ENCODE measurements at regions not wholly inside any gene's neighbourhood (a gene's known extent, or its start where the extent isn't known, plus 50 kb on each side); places are given as distances from the start of the nearest gene placed in this dataset.

GRCh38 chr3:94416768-94417167, 353.9 kb downstream of the NSUN3 start:
- no peak for ATAC-seq
- peaks cover 23% of the 10 kb centered on the region for H3K4me1 Mint-ChIP-seq

GRCh38 chr3:94417963-94418455, 355.1 kb downstream of the NSUN3 start:
- Histone ChIP-seq H3K4me1 (ENCODE audit: insufficient read depth) (peaks cover 10% of the 10 kb centered on the region; the same call in 1 of the 2 replicates), H4K20me1 (replicated peaks; ENCODE audit: insufficient read depth) (no peaks in the 10 kb centered on the region), H3F3A (replicated peaks; ENCODE audit: low read depth) (no peaks in the 10 kb centered on the region), H2AFZ (no peak overlapping the region), H3K79me2 (replicated peaks; ENCODE audit: insufficient read depth) (no peaks in the 10 kb centered on the region), H3K4me3 (no peak overlapping the region), H3K27ac (ENCODE audit: low read depth) (no peak overlapping the region), H3K9me2 (ENCODE audit: insufficient read depth) (no peaks in the 10 kb centered on the region), H3K27me3 (ENCODE audit: insufficient read depth) (no peaks in the 10 kb centered on the region), H3K36me3 (ENCODE audit: insufficient read depth) (no peaks in the 10 kb centered on the region), H3K4me2 (no peak overlapping the region)
- Mint-ChIP-seq H3K36me3 (ENCODE audit: low read depth) (no peaks in the 10 kb centered on the region), H3K27me3 (ENCODE audit: insufficient read depth, low read depth, poor library complexity) (no peaks in the 10 kb centered on the region), H3K4me3 (no peak overlapping the region), H3K27ac (no peak overlapping the region), H3K9me3 (0 out of 3 replicates have a peak, but pooled peaks cover 3% of the 10 kb centered on the region), H3K4me1 (peaks cover 13% of the 10 kb centered on the region)
- DNase-seq (ENCODE audit: low spot score): no peak
- no peak for ATAC-seq
- no peak for TF ChIP-seq ETS1 (IDR thresholded peaks at IDR 0.05)
- TF ChIP-seq CREB1 (CRISPR knock-in tag; IDR thresholded peaks at IDR 0.05; ENCODE audit: low read depth): no peak
- no peak for TF ChIP-seq CTCF (conservative IDR thresholded peaks at IDR 0.05; ENCODE audit: low read depth in 2 of 2)
- no peak for TF ChIP-seq JUNB (IDR thresholded peaks at IDR 0.05; ENCODE audit: unreplicated experiment)
- no peak for TF ChIP-seq ZNF331 (CRISPR knock-in tag; IDR thresholded peaks at IDR 0.05; ENCODE audit: low read depth)
- no peak for TF ChIP-seq ZNF114 (CRISPR knock-in tag; IDR thresholded peaks at IDR 0.05)
- no peak for TF ChIP-seq POLR2AphosphoS5 (IDR thresholded peaks at IDR 0.05; ENCODE audit: low read depth)
- no peak for TF ChIP-seq NANOG (IDR thresholded peaks at IDR 0.05; ENCODE audit: borderline replicate concordance)
- TF ChIP-seq STAT1 (IDR thresholded peaks at IDR 0.05; ENCODE audit: unreplicated experiment): no peak
- TF ChIP-seq ZNF462 (CRISPR knock-in tag; IDR thresholded peaks at IDR 0.05): no peak
- no peak for TF ChIP-seq EZH2phosphoT487 (IDR thresholded peaks at IDR 0.05; ENCODE audit: unreplicated experiment)
- no peak for TF ChIP-seq EZH2 (IDR thresholded peaks at IDR 0.05; ENCODE audit: low read depth, unreplicated experiment)

More at GRCh38 chr3:94416768-94417167, 353.9 kb downstream of the NSUN3 start:
- H3K4me2 ChIP-seq: no peak overlapping the region
- H3K4me3 ChIP-seq: no peak overlapping the region
- no peaks in the 10 kb centered on the region for H3K79me2 ChIP-seq (replicated peaks; ENCODE audit: insufficient read depth)
- no peak for TF ChIP-seq EZH2 (IDR thresholded peaks at IDR 0.05; ENCODE audit: low read depth, unreplicated experiment)
- TF ChIP-seq ZNF114 (CRISPR knock-in tag; IDR thresholded peaks at IDR 0.05): no peak
- no peak for TF ChIP-seq ZNF331 (CRISPR knock-in tag; IDR thresholded peaks at IDR 0.05; ENCODE audit: low read depth)
- H3K27ac Mint-ChIP-seq: no peak overlapping the region
- no peak for DNase-seq (ENCODE audit: low spot score)
- H3K27me3 ChIP-seq (ENCODE audit: insufficient read depth): no peaks in the 10 kb centered on the region
- no peak overlapping the region for H2AFZ ChIP-seq
- 0 out of 3 replicates have a peak, but pooled peaks cover 3% of the 10 kb centered on the region for H3K9me3 Mint-ChIP-seq
- no peaks in the 10 kb centered on the region for H3K36me3 Mint-ChIP-seq (ENCODE audit: low read depth)
- H4K20me1 ChIP-seq (replicated peaks; ENCODE audit: insufficient read depth): no peaks in the 10 kb centered on the region
- no peak overlapping the region for H3K27ac ChIP-seq (ENCODE audit: low read depth)
- peaks cover 17% of the 10 kb centered on the region; the same call in 1 of the 2 replicates for H3K4me1 ChIP-seq (ENCODE audit: insufficient read depth)
- no peaks in the 10 kb centered on the region for H3K9me2 ChIP-seq (ENCODE audit: insufficient read depth)
- no peaks in the 10 kb centered on the region for H3F3A ChIP-seq (replicated peaks; ENCODE audit: low read depth)
- H3K36me3 ChIP-seq (ENCODE audit: insufficient read depth): no peaks in the 10 kb centered on the region
- no peaks in the 10 kb centered on the region for H3K27me3 Mint-ChIP-seq (ENCODE audit: insufficient read depth, low read depth, poor library complexity)
- no peak overlapping the region for H3K4me3 Mint-ChIP-seq

Measured in GM23338 (cell line).